ENCODE measurements at regions not wholly inside any gene's neighbourhood (a gene's known extent, or its start where the extent isn't known, plus 50 kb on each side); places are given as distances from the start of the nearest gene placed in this dataset.

- H3K4me3 ChIP-seq = no peak overlapping the region
- no peak overlapping the region for H3K9ac ChIP-seq (ENCODE audit: low read depth in 2 of 2, low read length in 2 of 2)
- no peaks in the 10 kb centered on the region for H3K9me3 ChIP-seq
- no peak for TF ChIP-seq CTCF (IDR thresholded peaks at IDR 0.05)
- H3K4me1 ChIP-seq = no peaks in the 10 kb centered on the region
- no peak overlapping the region for H3K27ac ChIP-seq
- DNase-seq = no peak
- intact Hi-C loops (cut with DNase I) = no loop called here
- no peaks in the 10 kb centered on the region for H3K27me3 ChIP-seq
- no peaks in the 10 kb centered on the region for H3K36me3 ChIP-seq
Observed at GRCh38 chr11:92141159-92141558, 83.5 kb upstream of the FAT3 start.

DNA sequence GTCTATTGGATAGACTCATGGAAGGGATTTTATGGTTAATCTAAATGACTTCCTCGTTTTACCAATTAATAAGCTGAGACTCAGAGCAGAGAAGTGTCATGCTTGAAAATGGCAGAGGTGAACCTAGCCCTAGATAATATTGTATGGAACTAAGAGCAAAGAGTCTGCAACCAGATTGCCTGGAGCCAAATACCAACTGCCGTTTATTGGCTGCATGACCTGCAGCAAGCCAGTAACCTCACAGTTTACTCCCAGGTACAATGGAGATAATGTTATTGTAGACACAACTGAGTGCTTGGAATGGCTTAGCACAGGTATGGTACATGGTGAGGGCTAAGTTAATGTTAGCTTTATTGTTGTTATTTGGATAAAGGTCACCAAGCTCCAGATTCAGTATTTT lies 84.6 kb upstream of the FAT3 start:
- no peak for TF ChIP-seq CTCF (IDR thresholded peaks at IDR 0.05)
- H3K4me1 ChIP-seq = no peaks in the 10 kb centered on the region

GRCh38 chr11:92138296-92138695 lies 86.3 kb upstream of the FAT3 start:
- Histone ChIP-seq H3K27me3 (no peaks in the 10 kb centered on the region), H3K9me3 (no peaks in the 10 kb centered on the region), H3K9ac (ENCODE audit: low read depth in 2 of 2, low read length in 2 of 2) (no peak overlapping the region), H3K27ac (no peak overlapping the region), H3K36me3 (no peaks in the 10 kb centered on the region), H3K4me1 (no peaks in the 10 kb centered on the region), H3K4me3 (no peak overlapping the region)
- DNase-seq = no peak
- intact Hi-C loops (cut with DNase I) = no loop called here
- no peak for TF ChIP-seq CTCF (IDR thresholded peaks at IDR 0.05)

More for the DNA sequence above, 84.6 kb upstream of the FAT3 start:
- no peak overlapping the region for H3K9ac ChIP-seq (ENCODE audit: low read depth in 2 of 2, low read length in 2 of 2)
- no peaks in the 10 kb centered on the region for H3K36me3 ChIP-seq
- no peaks in the 10 kb centered on the region for H3K9me3 ChIP-seq
- intact Hi-C loops (cut with DNase I) = no loop called here
- no peak overlapping the region for H3K4me3 ChIP-seq
- DNase-seq = no peak
- no peak overlapping the region for H3K27ac ChIP-seq
- H3K27me3 ChIP-seq = no peaks in the 10 kb centered on the region

DNA sequence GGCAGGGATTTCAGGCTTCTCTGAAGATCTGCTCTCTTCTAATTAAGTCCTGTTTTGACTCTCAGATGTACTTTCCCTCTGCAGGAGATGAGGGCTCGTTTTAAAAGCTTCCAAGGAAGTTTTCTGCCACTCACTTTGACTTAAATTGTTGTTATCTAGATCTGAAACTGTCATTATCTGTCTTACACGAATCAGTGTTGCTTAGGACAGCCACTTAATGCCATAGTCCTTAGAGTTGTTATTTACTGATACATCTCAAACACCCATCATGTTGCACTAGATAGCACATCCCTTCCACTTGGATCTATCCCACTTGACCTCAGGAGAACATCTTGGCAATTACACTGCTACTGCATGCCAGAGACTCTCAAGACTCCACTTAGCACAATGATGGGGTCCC lies 86.9 kb upstream of the FAT3 start:
- H3K4me1 ChIP-seq = no peaks in the 10 kb centered on the region
- H3K4me3 ChIP-seq = no peak overlapping the region
- H3K27ac ChIP-seq = no peak overlapping the region
- H3K27me3 ChIP-seq = no peaks in the 10 kb centered on the region
- H3K9ac ChIP-seq (ENCODE audit: low read depth in 2 of 2, low read length in 2 of 2) = no peak overlapping the region
- intact Hi-C loops (cut with DNase I) = no loop called here
- H3K9me3 ChIP-seq = no peaks in the 10 kb centered on the region
- no peak for DNase-seq
- no peaks in the 10 kb centered on the region for H3K36me3 ChIP-seq
- TF ChIP-seq CTCF (IDR thresholded peaks at IDR 0.05) = no peak

DNA sequence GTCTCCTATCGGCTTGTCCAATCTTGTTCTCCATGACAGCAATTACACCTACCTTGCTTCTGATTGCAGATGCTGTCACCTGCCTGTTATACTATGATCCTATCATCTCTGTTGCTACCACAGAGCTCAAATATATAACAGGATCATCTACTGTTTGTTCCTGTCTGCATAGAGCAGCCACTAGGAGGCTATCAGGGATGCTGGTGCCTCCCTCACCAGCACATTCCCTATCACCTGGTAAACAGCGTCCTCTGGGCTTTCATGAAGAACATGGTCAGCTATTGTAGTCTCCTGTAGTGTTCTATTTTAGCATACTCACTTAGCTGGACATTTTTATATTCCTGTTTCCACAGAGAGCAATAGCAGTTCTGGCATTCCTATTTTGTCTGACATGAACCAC lies 87.8 kb upstream of the FAT3 start:
- H3K4me1 ChIP-seq = no peaks in the 10 kb centered on the region
- H3K36me3 ChIP-seq = no peaks in the 10 kb centered on the region
- no peaks in the 10 kb centered on the region for H3K27me3 ChIP-seq
- no peak overlapping the region for H3K4me3 ChIP-seq
- DNase-seq = no peak
- H3K9me3 ChIP-seq = no peaks in the 10 kb centered on the region
- TF ChIP-seq CTCF (IDR thresholded peaks at IDR 0.05) = no peak
- intact Hi-C loops (cut with DNase I) = no loop called here
- no peak overlapping the region for H3K27ac ChIP-seq
- no peak overlapping the region for H3K9ac ChIP-seq (ENCODE audit: low read depth in 2 of 2, low read length in 2 of 2)
